ENCODE measurements at regions not wholly inside any gene's neighbourhood (a gene's known extent, or its start where the extent isn't known, plus 50 kb on each side); places are given as distances from the start of the nearest gene placed in this dataset.

DNA sequence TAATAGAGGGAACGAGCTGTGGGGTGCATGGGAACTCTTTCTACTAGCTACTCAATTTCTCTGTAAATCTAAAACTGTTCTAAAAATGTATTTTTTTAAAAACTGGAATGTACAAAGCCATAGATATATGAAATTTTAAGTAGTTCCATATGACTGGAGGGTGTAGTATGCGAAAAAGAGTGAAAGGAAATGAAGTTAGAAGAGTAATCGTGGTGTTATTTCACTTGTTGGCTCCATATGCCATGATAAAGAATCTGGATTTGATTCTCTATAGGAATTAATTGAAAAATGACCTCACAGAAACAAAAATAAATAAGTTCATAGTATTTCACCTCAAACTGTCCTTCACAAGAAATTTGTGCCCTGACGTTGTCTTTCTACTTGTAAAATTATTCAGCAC lies 500.2 kb downstream of the TENT5A start:
- TF ChIP-seq, protein P1, sequence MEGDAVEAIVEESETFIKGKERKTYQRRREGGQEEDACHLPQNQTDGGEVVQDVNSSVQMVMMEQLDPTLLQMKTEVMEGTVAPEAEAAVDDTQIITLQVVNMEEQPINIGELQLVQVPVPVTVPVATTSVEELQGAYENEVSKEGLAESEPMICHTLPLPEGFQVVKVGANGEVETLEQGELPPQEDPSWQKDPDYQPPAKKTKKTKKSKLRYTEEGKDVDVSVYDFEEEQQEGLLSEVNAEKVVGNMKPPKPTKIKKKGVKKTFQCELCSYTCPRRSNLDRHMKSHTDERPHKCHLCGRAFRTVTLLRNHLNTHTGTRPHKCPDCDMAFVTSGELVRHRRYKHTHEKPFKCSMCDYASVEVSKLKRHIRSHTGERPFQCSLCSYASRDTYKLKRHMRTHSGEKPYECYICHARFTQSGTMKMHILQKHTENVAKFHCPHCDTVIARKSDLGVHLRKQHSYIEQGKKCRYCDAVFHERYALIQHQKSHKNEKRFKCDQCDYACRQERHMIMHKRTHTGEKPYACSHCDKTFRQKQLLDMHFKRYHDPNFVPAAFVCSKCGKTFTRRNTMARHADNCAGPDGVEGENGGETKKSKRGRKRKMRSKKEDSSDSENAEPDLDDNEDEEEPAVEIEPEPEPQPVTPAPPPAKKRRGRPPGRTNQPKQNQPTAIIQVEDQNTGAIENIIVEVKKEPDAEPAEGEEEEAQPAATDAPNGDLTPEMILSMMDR (IDR thresholded peaks at IDR 0.05) = no peak
- no peak for TF ChIP-seq KDM1A (IDR thresholded peaks at IDR 0.05; ENCODE audit: low read depth)
- TF ChIP-seq PHF8 (IDR thresholded peaks at IDR 0.05; ENCODE audit: borderline replicate concordance, low read depth) = no peak
- TF ChIP-seq POLR2AphosphoS2 (conservative IDR thresholded peaks at IDR 0.05; ENCODE audit: low read length) = no peak
- TF ChIP-seq MYC (IDR thresholded peaks at IDR 0.05; ENCODE audit: borderline replicate concordance, low read length) = no peak
